ENCODE measurements at regions not wholly inside any gene's neighbourhood (a gene's known extent, or its start where the extent isn't known, plus 50 kb on each side); places are given as distances from the start of the nearest gene placed in this dataset.
"Not testable (repeated sequence)": the region's sequence is repeated elsewhere in the genome, so short reads cannot be mapped to it uniquely, and the experiment has no call there.

- no peak for DNase-seq (ENCODE audit: low read depth, low spot score)
- H3K4me3 ChIP-seq (ENCODE audit: low read length), result no peak overlapping the region
These were observed 249.7 kb upstream of the DLGAP1 start for GRCh38 chr18:4704781-4705180.

DNA sequence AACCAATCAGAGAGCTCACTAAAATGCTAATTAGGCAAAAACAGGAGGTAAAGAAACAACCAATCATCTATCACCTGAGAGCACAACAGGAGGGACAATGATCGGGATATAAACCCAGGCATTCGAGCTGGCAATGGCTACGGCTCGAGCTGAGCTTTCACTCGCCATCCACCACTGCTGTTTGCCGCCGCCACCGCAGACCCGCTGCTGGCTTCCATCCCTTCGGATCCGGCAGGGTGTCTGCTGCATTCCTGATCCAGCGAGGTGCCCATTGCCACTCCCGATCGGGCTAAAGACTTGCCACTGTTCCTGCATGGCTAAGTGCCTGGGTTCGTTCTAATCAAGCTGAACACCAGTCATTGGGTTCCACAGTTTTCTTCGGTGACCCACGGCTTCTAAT is 236.7 kb upstream of the DLGAP1 start:
- no peak for DNase-seq (ENCODE audit: low read depth, low spot score)
- no peak overlapping the region for H3K4me3 ChIP-seq (ENCODE audit: low read length)

GRCh38 chr18:4678685-4679084 is 223.6 kb upstream of the DLGAP1 start:
- DNase-seq (ENCODE audit: low read depth, low spot score); H3K4me3 ChIP-seq (ENCODE audit: low read length): not testable (repeated sequence)

DNA sequence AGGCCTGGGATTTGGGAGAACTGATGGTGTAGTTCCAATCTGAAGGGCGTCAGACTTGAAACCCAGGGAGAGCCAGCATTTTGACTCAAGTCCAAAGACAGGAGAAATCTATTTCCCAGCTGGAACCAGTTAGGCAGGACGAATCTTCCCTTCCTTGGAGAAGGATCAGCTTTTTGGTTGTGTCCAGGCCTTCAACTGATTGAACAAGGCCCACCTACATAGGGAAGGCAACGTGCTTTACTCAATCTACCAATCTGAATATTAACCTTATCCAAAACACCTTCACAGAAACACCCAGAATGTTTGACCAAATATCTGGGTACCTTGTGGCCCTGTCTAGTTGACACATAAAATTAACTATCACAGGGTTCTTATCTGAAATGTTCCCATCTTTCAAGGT is 221.9 kb upstream of the DLGAP1 start:
- no peak overlapping the region for H3K4me3 ChIP-seq (ENCODE audit: low read length)
- DNase-seq (ENCODE audit: low read depth, low spot score), result no peak

DNA sequence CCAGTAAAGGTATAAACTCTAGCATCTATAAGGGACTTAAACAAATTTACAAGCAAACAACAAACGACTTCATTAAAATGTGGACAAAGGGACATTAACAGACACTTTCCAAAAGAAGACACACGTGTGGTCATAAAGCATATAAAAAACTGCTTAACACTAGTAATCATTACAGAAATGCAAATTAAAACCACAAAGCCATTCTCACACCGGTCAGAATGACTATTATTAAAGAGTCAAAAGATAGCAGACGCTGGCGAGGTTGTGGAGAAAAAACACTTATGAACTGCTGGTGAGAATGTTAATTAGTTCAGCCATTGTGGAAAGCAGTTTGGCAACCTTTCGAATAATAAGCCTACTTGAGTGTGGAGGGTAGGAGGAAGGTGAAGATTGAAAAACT is 217.1 kb upstream of the DLGAP1 start:
- DNase-seq (ENCODE audit: low read depth, low spot score), result no peak
- no peak overlapping the region for H3K4me3 ChIP-seq (ENCODE audit: low read length)

DNA sequence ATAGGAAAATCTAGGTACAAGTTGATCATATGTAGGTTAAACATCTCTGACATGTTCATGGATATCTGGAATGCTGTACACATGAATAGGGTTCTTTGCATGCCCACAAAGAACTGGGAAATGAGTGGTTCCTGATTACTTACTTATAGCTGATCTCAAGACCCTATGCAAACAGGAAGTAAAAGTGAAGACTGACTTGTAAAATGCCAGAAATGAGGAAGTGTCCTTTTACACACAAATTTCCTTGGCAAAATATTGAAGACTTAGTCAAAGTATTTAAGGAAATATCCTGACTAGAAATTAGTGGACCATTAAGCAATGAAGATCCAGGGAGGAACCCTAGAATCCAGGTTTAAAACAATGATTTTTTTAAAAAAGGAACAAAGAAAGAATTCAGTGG is 203.7 kb upstream of the DLGAP1 start:
- no peak overlapping the region for H3K4me3 ChIP-seq (ENCODE audit: low read length)
- no peak for DNase-seq (ENCODE audit: low read depth, low spot score)

- DNase-seq (ENCODE audit: low read depth, low spot score), result no peak
- no peak overlapping the region for H3K4me3 ChIP-seq (ENCODE audit: low read length)
These were observed 198.3 kb upstream of the DLGAP1 start for GRCh38 chr18:4653418-4653817.

GRCh38 chr18:4641771-4642368 is 186.8 kb upstream of the DLGAP1 start:
- DNase-seq (ENCODE audit: low read depth, low spot score), result no peak
- no peak overlapping the region for H3K4me3 ChIP-seq (ENCODE audit: low read length)

DNA sequence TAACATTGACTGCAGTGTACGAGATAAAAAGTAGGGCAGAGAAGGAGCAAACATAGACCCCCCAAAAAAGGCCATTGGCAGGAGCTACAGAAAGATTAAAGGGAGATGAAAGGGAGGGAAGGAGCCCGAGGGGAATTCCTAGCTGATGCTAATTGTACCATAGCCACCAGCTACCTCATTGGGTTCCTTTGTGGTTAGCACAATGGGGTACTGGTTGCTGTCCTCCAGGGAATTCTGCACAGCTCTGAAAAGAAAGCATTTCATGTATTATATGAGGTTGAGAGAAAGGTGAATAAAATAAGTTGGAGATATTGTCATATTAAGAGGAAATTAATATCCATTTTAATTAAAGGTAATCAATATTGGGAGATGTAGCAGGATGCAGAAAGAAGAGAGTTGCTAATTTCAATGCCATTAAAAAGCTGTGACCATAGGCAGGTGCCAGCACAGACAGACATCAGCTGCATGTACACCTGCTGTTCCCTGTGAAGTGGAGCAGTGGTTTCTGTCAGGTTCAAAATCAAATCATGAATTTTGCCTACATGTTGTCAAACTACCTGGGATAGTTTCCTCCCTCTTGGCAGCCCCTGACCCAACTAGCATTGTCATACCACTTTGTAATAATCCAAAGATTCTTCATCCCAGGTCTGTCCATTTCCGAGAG is 185.4 kb upstream of the DLGAP1 start:
- DNase-seq (ENCODE audit: low read depth, low spot score), result no peak
- no peak overlapping the region for H3K4me3 ChIP-seq (ENCODE audit: low read length)

GRCh38 chr18:4639628-4640310 is 184.7 kb upstream of the DLGAP1 start:
- no peak for DNase-seq (ENCODE audit: low read depth, low spot score)
- H3K4me3 ChIP-seq (ENCODE audit: low read length), result no peak overlapping the region

- no peak overlapping the region for H3K4me3 ChIP-seq (ENCODE audit: low read length)
- no peak for DNase-seq (ENCODE audit: low read depth, low spot score)
These were observed 183.6 kb upstream of the DLGAP1 start for GRCh38 chr18:4638680-4639079.

- no peak for DNase-seq (ENCODE audit: low read depth, low spot score)
These were observed 182.8 kb upstream of the DLGAP1 start for GRCh38 chr18:4637876-4638275.

GRCh38 chr18:4636967-4637366 is 181.9 kb upstream of the DLGAP1 start:
- no peak for DNase-seq (ENCODE audit: low read depth, low spot score)
- no peak overlapping the region for H3K4me3 ChIP-seq (ENCODE audit: low read length)

More at GRCh38 chr18:4637876-4638275, 182.8 kb upstream of the DLGAP1 start:
- no peak overlapping the region for H3K4me3 ChIP-seq (ENCODE audit: low read length)

GRCh38 chr18:4631239-4631638 is 176.1 kb upstream of the DLGAP1 start:
- H3K4me3 ChIP-seq (ENCODE audit: low read length), result no peak overlapping the region
- no peak for DNase-seq (ENCODE audit: low read depth, low spot score)

DNA sequence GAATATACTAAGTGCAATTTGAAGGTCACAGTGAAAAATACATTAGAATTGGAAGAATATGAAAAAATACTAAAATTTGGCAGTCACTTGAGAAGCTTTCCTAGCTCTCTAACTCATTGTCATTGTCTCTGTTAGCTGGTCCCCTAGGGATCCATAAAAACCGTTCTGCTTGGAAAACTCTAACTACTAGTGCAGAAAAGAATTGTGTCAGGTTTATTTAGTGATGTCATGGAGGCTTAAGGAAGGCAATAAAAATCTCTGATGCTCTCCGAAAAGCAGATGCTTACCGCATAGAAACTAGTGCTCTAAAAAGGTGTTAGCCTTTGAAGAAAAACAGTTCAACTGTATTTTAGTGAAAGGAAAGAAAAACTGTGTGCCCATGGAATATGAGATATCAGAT is 150.1 kb upstream of the DLGAP1 start:
- DNase-seq (ENCODE audit: low read depth, low spot score), result no peak
- H3K4me3 ChIP-seq (ENCODE audit: low read length), result no peak overlapping the region

DNA sequence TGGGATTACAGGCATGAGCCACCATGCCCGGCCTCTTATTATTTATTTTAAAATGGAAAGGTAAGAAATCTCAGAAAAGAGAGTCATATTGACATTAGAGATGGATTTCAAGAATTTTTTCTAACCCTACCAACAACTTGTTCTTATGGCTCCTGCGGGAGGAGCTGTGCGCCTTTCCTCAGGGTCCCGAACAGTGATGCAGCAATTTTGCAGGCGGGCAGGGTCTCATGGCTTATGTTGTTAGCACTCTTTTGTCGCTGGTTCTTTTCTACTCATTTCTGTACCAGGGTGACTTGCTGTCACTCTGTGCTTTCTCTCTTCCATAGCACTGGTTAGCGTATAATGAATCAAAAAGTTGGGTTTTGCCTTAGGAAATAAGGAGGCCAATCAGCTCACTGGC is 148.8 kb upstream of the DLGAP1 start:
- DNase-seq (ENCODE audit: low read depth, low spot score), result no peak
- H3K4me3 ChIP-seq (ENCODE audit: low read length), result no peak overlapping the region

- no peak for DNase-seq (ENCODE audit: low read depth, low spot score)
- no peak overlapping the region for H3K4me3 ChIP-seq (ENCODE audit: low read length)
These were observed 144.2 kb upstream of the DLGAP1 start for GRCh38 chr18:4599312-4599711.

- no peak overlapping the region for H3K4me3 ChIP-seq (ENCODE audit: low read length)
- no peak for DNase-seq (ENCODE audit: low read depth, low spot score)
These were observed 142.2 kb upstream of the DLGAP1 start for GRCh38 chr18:4597301-4597700.

DNA sequence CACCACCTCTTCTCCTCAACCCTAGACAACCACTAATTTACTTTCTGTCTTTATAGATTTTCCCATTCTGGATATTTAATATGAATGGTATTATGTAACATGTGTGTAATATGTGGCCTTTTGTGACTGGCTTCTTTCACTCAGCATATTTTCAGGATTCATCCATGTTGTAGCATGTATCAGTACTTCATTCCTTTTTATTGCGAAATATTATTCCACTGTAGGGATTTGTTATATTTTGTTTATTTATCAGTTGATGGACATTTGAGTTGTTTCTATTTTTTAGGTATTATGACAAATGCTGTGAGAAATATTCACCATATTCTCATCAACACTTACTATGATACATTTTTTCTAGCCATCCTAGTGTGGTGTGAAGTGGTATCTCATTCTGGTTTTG is 138.8 kb upstream of the DLGAP1 start:
- H3K4me3 ChIP-seq (ENCODE audit: low read length), result no peak overlapping the region

DNA sequence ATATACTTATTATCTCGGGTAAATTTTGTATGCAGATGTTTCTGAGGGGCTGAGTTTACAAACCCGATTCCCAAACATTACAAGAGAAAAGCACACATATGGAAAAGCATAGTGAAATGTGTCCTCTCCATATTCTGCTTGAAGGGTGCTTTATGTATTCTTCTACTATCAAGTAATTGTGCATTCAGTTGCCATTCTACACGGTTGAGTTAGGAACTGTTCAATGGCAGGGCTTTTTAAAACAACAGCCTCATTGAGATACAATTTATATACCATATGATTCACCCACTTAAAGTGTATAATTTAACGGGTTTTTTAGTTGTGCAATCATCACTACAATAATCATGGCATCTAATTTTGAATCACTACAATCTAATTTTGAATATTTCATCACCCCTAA is 138.4 kb upstream of the DLGAP1 start:
- DNase-seq (ENCODE audit: low read depth, low spot score), result no peak
- H3K4me3 ChIP-seq (ENCODE audit: low read length), result no peak overlapping the region

More for the DNA sequence above, 138.8 kb upstream of the DLGAP1 start:
- no peak for DNase-seq (ENCODE audit: low read depth, low spot score)
